Fibroblast of villous mesenchyme (primary cell): ENCODE measurements at regions not wholly inside any gene's neighbourhood (a gene's known extent, or its start where the extent isn't known, plus 50 kb on each side); places are given as distances from the start of the nearest gene placed in this dataset.

Source experiments
- DNase-seq: peaks from one replicate; pipeline ENCODE4 v3.0.0-alpha.2; 2010; ENCODE audit warnings: low read depth
- H3K4me3 ChIP-seq: 2 replicates; pipeline ENCODE4 v1.5.1; 2011; ENCODE audit warnings: low read depth, mild to moderate bottlenecking, low read length
- TF ChIP-seq, protein P1 (sequence below): IDR thresholded peaks from 2 replicates; pipeline ENCODE4 v1.5.1; 2012; ENCODE audit warnings: low read depth, mild to moderate bottlenecking, low read length; ENCODE audit not compliant: insufficient read depth

DNA sequence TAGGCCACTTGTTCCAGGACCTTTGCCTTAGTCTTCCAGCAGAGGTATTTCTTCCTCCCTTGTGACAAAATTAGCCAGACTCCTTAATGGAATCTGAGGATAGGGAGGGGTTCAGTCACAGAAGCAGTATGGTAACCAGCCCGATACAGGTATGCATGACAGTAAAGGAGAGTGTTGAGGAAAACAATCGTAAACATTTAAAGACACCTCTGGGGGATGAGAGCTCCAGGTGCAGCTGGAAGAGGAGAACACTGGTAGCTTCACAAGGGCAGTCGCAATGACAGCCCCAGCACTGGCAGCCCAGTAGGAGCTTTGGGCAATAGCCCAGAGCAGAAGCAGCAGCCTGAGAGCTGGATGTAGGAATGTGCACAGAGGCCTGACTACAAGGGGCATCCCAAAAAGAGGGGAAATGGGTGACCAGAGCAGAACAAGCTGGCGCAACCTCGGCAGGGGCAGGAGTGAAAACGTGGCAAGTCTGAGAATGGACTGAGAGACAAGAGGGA, 344.9 kb upstream of the JAG1 start:
- TF ChIP-seq, protein P1, sequence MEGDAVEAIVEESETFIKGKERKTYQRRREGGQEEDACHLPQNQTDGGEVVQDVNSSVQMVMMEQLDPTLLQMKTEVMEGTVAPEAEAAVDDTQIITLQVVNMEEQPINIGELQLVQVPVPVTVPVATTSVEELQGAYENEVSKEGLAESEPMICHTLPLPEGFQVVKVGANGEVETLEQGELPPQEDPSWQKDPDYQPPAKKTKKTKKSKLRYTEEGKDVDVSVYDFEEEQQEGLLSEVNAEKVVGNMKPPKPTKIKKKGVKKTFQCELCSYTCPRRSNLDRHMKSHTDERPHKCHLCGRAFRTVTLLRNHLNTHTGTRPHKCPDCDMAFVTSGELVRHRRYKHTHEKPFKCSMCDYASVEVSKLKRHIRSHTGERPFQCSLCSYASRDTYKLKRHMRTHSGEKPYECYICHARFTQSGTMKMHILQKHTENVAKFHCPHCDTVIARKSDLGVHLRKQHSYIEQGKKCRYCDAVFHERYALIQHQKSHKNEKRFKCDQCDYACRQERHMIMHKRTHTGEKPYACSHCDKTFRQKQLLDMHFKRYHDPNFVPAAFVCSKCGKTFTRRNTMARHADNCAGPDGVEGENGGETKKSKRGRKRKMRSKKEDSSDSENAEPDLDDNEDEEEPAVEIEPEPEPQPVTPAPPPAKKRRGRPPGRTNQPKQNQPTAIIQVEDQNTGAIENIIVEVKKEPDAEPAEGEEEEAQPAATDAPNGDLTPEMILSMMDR: no peak
- H3K4me3 ChIP-seq: no peak overlapping the region
- no peak for DNase-seq

DNA sequence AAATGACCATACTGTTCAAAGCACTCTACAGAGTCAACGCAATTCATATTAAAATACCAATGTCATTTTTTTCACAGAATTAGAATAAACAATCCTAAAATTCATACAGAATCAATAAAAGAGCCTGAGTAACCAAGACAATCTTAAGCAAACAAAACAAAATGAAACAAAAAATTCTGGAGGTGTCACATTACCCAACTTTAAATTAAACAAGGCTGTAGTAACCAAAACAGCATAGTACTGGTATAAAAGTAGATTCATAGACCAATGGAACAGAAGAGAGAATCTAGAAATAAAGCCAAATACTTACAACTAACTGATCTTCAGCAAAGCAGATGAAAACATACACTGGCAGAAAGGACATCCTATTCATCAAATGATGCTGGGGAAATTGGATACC, 346.9 kb upstream of the JAG1 start:
- TF ChIP-seq, protein P1: no peak
- no peak for DNase-seq
- H3K4me3 ChIP-seq: no peak overlapping the region

DNA sequence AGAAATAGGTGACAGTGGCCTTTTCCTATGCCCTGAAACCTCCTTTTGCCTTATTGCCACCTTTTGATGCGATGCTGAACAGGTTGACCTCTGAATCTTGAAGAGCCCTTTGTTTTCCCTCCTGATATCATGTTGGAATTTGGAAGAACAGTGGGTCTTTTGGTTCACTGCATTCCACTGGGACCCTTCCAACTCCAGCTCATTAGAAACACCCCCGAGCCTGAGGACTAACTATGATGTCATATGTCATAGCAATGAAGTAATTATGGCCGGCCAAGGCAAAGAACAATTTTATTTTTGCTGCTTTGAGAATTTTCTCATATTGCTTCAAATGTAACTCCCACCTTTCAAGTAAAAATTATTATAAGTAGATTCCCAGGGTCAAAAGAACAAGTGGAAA, 353.4 kb upstream of the JAG1 start:
- DNase-seq: no peak
- TF ChIP-seq, protein P1: no peak

DNA sequence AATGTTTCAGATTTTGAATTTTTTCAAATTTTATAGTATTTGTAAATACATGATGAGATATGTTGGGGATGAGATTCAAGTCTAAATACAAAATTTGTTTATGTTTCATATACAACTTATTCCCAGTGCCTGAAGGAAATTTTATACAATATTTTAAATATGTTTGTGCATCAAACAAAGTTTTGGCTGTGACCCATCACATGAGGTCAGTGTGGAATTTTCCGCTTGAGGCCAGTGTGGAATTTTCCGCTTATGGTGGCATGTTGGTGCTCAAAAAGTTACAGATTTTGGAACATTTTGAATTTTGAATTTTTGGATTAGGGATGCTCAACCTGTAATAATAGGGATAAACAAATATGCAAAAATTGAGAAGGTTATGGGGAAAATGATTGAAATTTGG, 356.6 kb upstream of the JAG1 start:
- TF ChIP-seq, protein P1: no peak
- H3K4me3 ChIP-seq: no peak overlapping the region
- no peak for DNase-seq

More for the DNA sequence above, 353.4 kb upstream of the JAG1 start:
- H3K4me3 ChIP-seq: no peak overlapping the region

DNA sequence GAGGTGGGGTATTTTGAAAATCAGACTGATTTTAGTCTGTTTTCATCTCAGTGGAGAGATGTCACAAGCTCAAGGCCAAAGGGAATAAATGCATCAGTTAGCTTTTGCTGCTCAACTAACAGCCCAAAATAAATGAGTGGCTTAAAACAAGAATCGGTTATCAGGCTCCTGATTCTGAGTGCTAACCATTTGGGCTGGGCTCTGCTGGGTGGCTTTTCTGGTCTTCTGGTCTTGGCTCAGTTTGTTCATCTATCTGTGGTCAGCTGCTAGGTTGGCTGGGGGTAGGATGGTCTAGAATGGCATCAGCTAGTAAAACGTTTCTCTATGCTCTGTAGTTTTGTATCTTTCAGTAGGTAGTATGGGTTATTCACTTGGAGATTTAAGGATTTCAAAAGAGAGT, 357.5 kb upstream of the JAG1 start:
- H3K4me3 ChIP-seq: no peak overlapping the region

DNA sequence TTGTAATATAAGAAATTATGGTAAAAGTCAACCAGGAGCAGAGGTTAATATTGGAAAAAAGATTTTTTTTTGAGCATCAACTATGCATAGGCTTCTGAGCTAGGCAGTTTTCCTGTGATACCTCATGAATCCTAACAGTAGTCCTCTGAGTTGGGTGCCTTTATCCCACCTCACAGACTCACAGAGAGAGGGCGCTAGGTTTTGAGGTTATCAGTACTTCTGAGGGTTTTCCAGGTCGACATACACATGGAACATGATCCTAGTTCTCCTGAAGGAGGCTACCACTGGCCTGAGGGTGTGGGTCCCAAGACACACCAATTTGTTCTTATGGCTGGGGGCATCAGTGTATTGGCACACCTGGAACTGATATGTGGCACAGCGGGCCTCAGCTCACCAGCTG, 358.8 kb upstream of the JAG1 start:
- DNase-seq: no peak
- TF ChIP-seq, protein P1: no peak

More for the DNA sequence above, 357.5 kb upstream of the JAG1 start:
- DNase-seq: no peak
- TF ChIP-seq, protein P1: no peak

DNA sequence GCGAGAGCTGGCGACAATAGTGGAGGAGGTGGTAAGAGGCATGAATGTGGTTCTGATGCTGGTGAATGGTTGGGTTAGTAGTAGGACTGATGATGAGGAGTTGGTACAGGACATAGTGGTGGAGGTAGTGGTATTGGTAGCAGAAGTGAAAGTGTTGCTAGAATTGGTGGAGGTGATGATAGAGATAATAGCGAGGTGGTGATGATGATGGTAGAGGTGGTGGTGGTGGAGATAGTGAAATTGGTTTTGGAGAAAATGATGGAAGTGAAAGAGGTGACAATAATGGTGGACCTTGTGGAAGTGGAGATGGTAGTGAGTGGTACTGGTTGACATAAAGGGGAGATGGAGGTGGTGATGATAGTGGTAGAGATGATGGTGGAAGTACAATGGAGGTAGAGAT, 360.2 kb upstream of the JAG1 start:
- H3K4me3 ChIP-seq: no peak overlapping the region
- TF ChIP-seq, protein P1: no peak
- DNase-seq: no peak

More for the DNA sequence above, 358.8 kb upstream of the JAG1 start:
- H3K4me3 ChIP-seq: no peak overlapping the region
